OCI-LY7 (cell line): ENCODE measurements at regions not wholly inside any gene's neighbourhood (a gene's known extent, or its start where the extent isn't known, plus 50 kb on each side); places are given as distances from the start of the nearest gene placed in this dataset.

Experiments used
- BruUV-seq: library from RNA; stranded (reverse); fragments of 400-500 nt; replicated peaks from 2 replicates; lab custom pipeline; 2021; lab: Mats Ljungman, UMichigan
- CTCF ChIA-PET: fragments of 300-600 bp; sonication (Branson Sonifier 250); formaldehyde crosslinking; loops from one replicate; lab custom pipeline; 2022; ENCODE audit warnings: antibody characterized with exemption; ENCODE audit not compliant: unreplicated experiment; lab: Charles Lee
- POLR2A ChIA-PET: fragments of 300-600 bp; sonication (Branson Sonifier 250); formaldehyde crosslinking; loops from one replicate; lab custom pipeline; 2022; ENCODE audit warnings: antibody characterized with exemption; lab: Charles Lee
- DNase-seq: peaks from one replicate; pipeline ENCODE4 v3.0.0-alpha.2; 2015; ENCODE audit warnings: low spot score
- H2AFZ ChIP-seq: fragments of 200-600 bp; sonication (generic), shearing (Covaris generic); 2 replicates; pipeline ENCODE4 v1.6.1; 2014; ENCODE audit warnings: mild to moderate bottlenecking, antibody characterized with exemption, low read length, moderate library complexity
- H3K27ac ChIP-seq: fragments of 200-600 bp; sonication (generic); 2 replicates; pipeline ENCODE4 v1.5.1; 2014; ENCODE audit warnings: mixed run types, low read depth, mild to moderate bottlenecking, moderate library complexity, low read length, inconsistent platforms; ENCODE audit not compliant: poor library complexity, severe bottlenecking
- H3K36me3 ChIP-seq: fragments of 200-600 bp; sonication (generic); 2 replicates; pipeline ENCODE4 v1.6.1; 2014; ENCODE audit warnings: mild to moderate bottlenecking, antibody characterized with exemption, low read length, moderate library complexity, mixed read lengths; ENCODE audit not compliant: insufficient read depth
- H3K4me1 ChIP-seq: fragments of 200-600 bp; sonication (generic); 2 replicates; pipeline ENCODE4 v1.5.1; 2014; ENCODE audit warnings: mild to moderate bottlenecking, low read length; ENCODE audit not compliant: insufficient read depth, poor library complexity, severe bottlenecking
- H3K4me2 ChIP-seq: fragments of 200-600 bp; sonication (generic); 2 replicates; pipeline ENCODE4 v1.6.1; 2014; ENCODE audit warnings: mild to moderate bottlenecking, low read length
- H3K4me3 ChIP-seq: fragments of 200-600 bp; sonication (generic); 2 replicates; pipeline ENCODE4 v1.5.1; 2014; ENCODE audit warnings: mild to moderate bottlenecking, low read depth, low read length; ENCODE audit not compliant: poor library complexity, severe bottlenecking
- H3K79me2 ChIP-seq: fragments of 200-600 bp; sonication (generic); 2 replicates; pipeline ENCODE4 v1.6.1; 2016; ENCODE audit warnings: low read depth, mild to moderate bottlenecking, low read length, moderate library complexity, mixed read lengths; ENCODE audit not compliant: insufficient read depth
- H3K9me2 ChIP-seq: fragments of 200-600 bp; sonication (generic); 2 replicates; pipeline ENCODE4 v1.6.1; 2016; ENCODE audit warnings: mild to moderate bottlenecking, low read length, mixed read lengths; ENCODE audit not compliant: insufficient read depth
- H3K9me3 ChIP-seq: fragments of 200-600 bp; sonication (generic); 2 replicates; pipeline ENCODE4 v1.6.1; 2014; ENCODE audit warnings: mild to moderate bottlenecking, mixed run types, low read length, mixed read lengths
- H4K20me1 ChIP-seq: fragments of 200-600 bp; sonication (generic); 2 replicates; pipeline ENCODE4 v1.6.1; 2014; ENCODE audit warnings: mild to moderate bottlenecking, antibody characterized with exemption, low read length, moderate library complexity, mixed read lengths; ENCODE audit not compliant: insufficient read depth
- EZH2phosphoT487 ChIP-seq: fragments of 200-600 bp; sonication (generic); IDR thresholded peaks from 2 replicates; pipeline ENCODE4 v1.6.1; 2018; ENCODE audit warnings: low read depth, borderline replicate concordance, mild to moderate bottlenecking, mixed run types, antibody characterized with exemption, low read length, moderate library complexity, mixed read lengths
- intact Hi-C: fragments of 100-400 bp; cut with micrococcal nuclease; formaldehyde crosslinking; loops from one replicate; pipeline ENCODE4 v1.10.0; 2022; ENCODE audit not compliant: unreplicated experiment
- TF ChIP-seq, protein P1 (sequence below): fragments of 200-600 bp; sonication (generic); conservative IDR thresholded peaks from 2 replicates; pipeline ENCODE4 v1.5.1; 2014; ENCODE audit warnings: mild to moderate bottlenecking, antibody characterized with exemption, low read length, moderate library complexity, mixed read lengths

GRCh38 chr22:48599346-48599745 is 1228.3 kb downstream of the BRD1 start:
- Histone ChIP-seq H3K79me2 (no peaks in the 10 kb centered on the region), H3K9me2 (no peaks in the 10 kb centered on the region), H2AFZ (no peak overlapping the region), H4K20me1 (no peaks in the 10 kb centered on the region), H3K4me3 (no peak overlapping the region), H3K4me2 (no peak overlapping the region), H3K36me3 (no peaks in the 10 kb centered on the region), H3K9me3 (no peaks in the 10 kb centered on the region), H3K27ac (no peak overlapping the region), H3K4me1 (no peaks in the 10 kb centered on the region)
- intact Hi-C loops: no loop called here
- TF ChIP-seq, protein P1, sequence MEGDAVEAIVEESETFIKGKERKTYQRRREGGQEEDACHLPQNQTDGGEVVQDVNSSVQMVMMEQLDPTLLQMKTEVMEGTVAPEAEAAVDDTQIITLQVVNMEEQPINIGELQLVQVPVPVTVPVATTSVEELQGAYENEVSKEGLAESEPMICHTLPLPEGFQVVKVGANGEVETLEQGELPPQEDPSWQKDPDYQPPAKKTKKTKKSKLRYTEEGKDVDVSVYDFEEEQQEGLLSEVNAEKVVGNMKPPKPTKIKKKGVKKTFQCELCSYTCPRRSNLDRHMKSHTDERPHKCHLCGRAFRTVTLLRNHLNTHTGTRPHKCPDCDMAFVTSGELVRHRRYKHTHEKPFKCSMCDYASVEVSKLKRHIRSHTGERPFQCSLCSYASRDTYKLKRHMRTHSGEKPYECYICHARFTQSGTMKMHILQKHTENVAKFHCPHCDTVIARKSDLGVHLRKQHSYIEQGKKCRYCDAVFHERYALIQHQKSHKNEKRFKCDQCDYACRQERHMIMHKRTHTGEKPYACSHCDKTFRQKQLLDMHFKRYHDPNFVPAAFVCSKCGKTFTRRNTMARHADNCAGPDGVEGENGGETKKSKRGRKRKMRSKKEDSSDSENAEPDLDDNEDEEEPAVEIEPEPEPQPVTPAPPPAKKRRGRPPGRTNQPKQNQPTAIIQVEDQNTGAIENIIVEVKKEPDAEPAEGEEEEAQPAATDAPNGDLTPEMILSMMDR: no peak
- TF ChIP-seq EZH2phosphoT487: no peak
- DNase-seq: no peak
- ChIA-PET CTCF (no interaction called here), POLR2A (no interaction called here)
- BruUV-seq: no TSS peak

DNA sequence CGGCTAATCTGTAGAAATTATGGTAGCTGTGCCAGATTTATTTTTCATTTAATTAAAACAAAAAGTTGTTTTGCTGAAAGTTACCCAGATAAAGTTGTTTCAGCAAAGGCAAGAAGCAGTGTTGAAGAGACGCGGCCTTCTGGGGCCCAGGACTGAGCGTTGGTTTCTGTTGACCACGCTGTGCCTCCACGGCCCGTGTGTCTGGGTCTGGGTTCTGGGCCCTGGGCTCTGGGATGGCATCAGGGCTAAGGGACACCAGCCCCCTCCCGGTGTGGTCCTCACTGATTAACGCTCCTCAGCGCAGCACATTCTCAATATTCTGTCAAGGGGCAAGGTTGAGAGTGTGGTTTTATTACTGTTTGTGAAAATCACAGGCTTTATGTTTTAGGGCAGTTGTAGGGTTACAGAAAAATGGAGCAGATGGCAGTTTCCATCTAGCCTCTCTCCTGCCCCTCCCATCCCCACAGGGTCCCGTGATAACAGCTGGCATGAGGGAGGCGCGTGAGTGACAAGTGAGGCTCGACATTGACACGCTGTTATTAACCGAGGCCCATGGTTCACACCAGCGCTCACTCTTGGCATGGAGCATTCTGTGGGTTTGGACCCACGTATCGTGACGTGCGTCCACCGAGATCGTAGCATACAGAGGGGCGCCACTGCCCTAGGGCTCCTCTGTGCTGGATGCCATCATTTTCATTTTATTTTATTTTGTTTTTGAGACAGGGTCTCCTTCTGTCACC is 1231.4 kb downstream of the BRD1 start:
- Histone ChIP-seq H3K4me3 (no peak overlapping the region), H3K27ac (no peak overlapping the region), H3K79me2 (no peaks in the 10 kb centered on the region), H3K9me2 (no peaks in the 10 kb centered on the region), H3K4me1 (no peaks in the 10 kb centered on the region), H3K4me2 (no peak overlapping the region), H4K20me1 (no peaks in the 10 kb centered on the region), H3K9me3 (no peaks in the 10 kb centered on the region), H3K36me3 (no peaks in the 10 kb centered on the region), H2AFZ (no peak overlapping the region)
- TF ChIP-seq, protein P1: no peak
- no peak for TF ChIP-seq EZH2phosphoT487
- no peak for DNase-seq
- intact Hi-C loops: no loop called here
- ChIA-PET POLR2A (no interaction called here), CTCF (no interaction called here)
- BruUV-seq: no TSS peak

DNA sequence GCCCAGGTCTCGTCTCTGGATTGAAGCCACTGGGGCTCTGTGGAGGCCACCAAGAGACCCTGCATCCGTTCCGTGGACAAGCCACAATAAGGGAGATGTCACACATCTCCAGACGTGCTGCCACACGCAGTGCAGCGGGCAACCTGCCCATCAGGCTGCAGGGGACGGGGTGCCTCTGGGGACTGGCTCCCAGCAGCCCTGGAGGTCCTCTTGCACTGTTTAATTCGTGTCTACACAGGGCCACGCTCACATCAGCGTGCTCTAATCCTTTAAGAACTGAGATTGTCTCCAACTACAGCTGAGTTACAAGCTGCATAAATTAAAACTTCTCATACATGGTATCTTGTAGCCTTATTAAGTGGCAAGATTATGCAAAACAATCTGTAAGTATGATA is 1232.2 kb downstream of the BRD1 start:
- H3K4me1 ChIP-seq: no peaks in the 10 kb centered on the region
- H2AFZ ChIP-seq: no peak overlapping the region
- intact Hi-C loops: no loop called here
- ChIA-PET POLR2A (no interaction called here), CTCF (no interaction called here)
- H3K4me2 ChIP-seq: no peak overlapping the region
- no peak overlapping the region for H3K27ac ChIP-seq
- DNase-seq: no peak
- H4K20me1 ChIP-seq: no peaks in the 10 kb centered on the region
- H3K79me2 ChIP-seq: no peaks in the 10 kb centered on the region
- BruUV-seq: no TSS peak
- H3K4me3 ChIP-seq: no peak overlapping the region
- H3K36me3 ChIP-seq: no peaks in the 10 kb centered on the region
- H3K9me3 ChIP-seq: no peaks in the 10 kb centered on the region
- H3K9me2 ChIP-seq: no peaks in the 10 kb centered on the region
- TF ChIP-seq, protein P1: no peak
- no peak for TF ChIP-seq EZH2phosphoT487
